ENCODE measurements at regions not wholly inside any gene's neighbourhood (a gene's known extent, or its start where the extent isn't known, plus 50 kb on each side); places are given as distances from the start of the nearest gene placed in this dataset.

DNA sequence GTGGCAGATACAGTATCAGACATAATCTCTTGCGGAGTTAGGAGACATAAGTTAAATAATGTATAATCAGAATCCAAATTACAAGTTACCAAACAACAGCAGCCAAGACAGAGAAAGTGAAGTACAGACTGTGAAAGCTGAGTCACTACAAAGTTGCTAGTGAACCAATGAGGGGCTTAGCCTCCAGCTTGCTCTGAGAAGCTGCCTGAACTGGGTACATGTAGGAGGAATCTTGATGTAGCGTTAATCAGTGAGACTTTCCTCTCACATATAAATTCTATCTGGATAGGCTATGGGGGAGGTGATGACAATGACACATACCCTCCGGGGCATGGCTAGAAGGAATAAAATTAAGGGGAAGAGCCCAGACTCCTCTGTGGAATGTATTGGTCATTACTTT, 1234.3 kb upstream of the DDX18 start:
- intact Hi-C loops (cut with DNase I; ENCODE audit: low total_unique reads) = no loop called here
- ATAC-seq (no peak), DNase-seq (no peak)
- in situ Hi-C loops (cut with MboI; ENCODE audit: low sequenced_read_pairs in 4 of 4) = no loop called here
- no peaks in the 10 kb centered on the region for H3K36me3 ChIP-seq
- no peaks in the 10 kb centered on the region for H3K27me3 ChIP-seq
- no peak for TF ChIP-seq POLR2A (IDR thresholded peaks at IDR 0.05)
- TF ChIP-seq, protein P1, sequence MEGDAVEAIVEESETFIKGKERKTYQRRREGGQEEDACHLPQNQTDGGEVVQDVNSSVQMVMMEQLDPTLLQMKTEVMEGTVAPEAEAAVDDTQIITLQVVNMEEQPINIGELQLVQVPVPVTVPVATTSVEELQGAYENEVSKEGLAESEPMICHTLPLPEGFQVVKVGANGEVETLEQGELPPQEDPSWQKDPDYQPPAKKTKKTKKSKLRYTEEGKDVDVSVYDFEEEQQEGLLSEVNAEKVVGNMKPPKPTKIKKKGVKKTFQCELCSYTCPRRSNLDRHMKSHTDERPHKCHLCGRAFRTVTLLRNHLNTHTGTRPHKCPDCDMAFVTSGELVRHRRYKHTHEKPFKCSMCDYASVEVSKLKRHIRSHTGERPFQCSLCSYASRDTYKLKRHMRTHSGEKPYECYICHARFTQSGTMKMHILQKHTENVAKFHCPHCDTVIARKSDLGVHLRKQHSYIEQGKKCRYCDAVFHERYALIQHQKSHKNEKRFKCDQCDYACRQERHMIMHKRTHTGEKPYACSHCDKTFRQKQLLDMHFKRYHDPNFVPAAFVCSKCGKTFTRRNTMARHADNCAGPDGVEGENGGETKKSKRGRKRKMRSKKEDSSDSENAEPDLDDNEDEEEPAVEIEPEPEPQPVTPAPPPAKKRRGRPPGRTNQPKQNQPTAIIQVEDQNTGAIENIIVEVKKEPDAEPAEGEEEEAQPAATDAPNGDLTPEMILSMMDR (IDR thresholded peaks at IDR 0.05 in 4 of 5, conservative IDR thresholded peaks at IDR 0.05 in 1 of 5) = no peak
- H3K4me3 ChIP-seq = no peak overlapping the region
- no peaks in the 10 kb centered on the region for H3K9me3 ChIP-seq
- H3K27ac ChIP-seq = no peak overlapping the region
- H3K4me1 ChIP-seq = no peaks in the 10 kb centered on the region

DNA sequence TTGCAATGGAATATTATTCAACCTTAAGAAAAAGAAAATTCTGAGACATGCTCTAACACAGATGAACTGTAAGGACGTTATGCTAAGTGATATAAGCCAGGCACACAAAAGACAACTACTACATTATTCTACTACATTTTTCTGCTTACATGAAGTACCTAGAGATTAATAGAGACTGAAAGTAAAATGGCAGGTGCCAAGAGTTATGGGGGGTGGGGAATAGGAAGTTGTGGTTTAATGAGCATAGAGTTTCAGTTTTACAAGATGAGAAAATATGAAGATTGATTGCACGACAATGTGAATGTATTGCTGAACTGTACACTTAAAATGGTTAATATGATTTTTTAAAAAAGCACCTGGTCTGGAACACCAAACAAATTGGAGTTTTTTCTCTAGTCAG, 1231.6 kb upstream of the DDX18 start:
- Histone ChIP-seq H3K9me3 (no peaks in the 10 kb centered on the region), H3K4me1 (no peaks in the 10 kb centered on the region), H3K36me3 (no peaks in the 10 kb centered on the region), H3K27ac (no peak overlapping the region), H3K27me3 (no peaks in the 10 kb centered on the region), H3K4me3 (no peak overlapping the region)
- TF ChIP-seq, protein P1 (IDR thresholded peaks at IDR 0.05 in 4 of 5, conservative IDR thresholded peaks at IDR 0.05 in 1 of 5) = no peak
- no peak for TF ChIP-seq POLR2A (IDR thresholded peaks at IDR 0.05)
- DNase-seq = no peak
- intact Hi-C loops (cut with DNase I; ENCODE audit: low total_unique reads) (no loop called here), in situ Hi-C loops (cut with MboI; ENCODE audit: low sequenced_read_pairs in 4 of 4) (no loop called here)
- no peak for ATAC-seq

DNA sequence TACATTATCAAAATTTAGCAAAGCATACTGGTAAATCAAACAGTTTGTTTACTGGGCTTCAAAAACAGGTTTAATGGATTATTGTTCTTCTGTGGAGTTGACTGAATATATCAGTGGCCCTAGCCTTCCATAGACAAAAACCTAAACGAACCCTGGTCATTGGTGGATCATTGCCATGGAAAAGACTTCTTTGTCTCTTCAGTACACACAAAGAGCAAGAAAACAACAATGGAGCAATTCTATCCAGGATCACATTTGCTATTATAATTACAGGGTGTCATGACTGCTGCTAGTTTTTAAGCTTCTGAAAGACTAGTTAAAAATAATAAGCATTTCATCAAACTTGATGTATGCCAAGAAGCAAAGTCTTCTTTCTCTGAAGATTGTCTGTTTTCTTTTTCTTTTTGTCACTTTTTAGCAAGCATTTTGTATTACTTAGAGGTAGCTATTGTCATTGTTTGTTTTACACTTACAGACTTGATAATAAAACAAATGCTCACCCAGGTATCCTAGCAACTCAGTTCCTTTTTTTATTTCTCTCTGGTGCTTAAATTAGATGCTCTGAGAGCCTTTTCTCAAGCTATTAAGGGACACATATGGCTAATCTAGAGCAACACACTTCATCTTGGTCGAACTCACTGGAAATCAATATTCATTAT, 1228.7 kb upstream of the DDX18 start:
- no peak for DNase-seq
- Histone ChIP-seq H3K27ac (no peak overlapping the region), H3K4me1 (no peaks in the 10 kb centered on the region), H3K27me3 (no peaks in the 10 kb centered on the region), H3K36me3 (no peaks in the 10 kb centered on the region), H3K4me3 (no peak overlapping the region), H3K9me3 (no peaks in the 10 kb centered on the region)
- intact Hi-C loops (cut with DNase I; ENCODE audit: low total_unique reads) = no loop called here
- in situ Hi-C loops (cut with MboI; ENCODE audit: low sequenced_read_pairs in 4 of 4) = no loop called here
- ATAC-seq = no peak
- TF ChIP-seq, protein P1 (IDR thresholded peaks at IDR 0.05 in 4 of 5, conservative IDR thresholded peaks at IDR 0.05 in 1 of 5) = no peak
- TF ChIP-seq POLR2A (IDR thresholded peaks at IDR 0.05) = no peak

DNA sequence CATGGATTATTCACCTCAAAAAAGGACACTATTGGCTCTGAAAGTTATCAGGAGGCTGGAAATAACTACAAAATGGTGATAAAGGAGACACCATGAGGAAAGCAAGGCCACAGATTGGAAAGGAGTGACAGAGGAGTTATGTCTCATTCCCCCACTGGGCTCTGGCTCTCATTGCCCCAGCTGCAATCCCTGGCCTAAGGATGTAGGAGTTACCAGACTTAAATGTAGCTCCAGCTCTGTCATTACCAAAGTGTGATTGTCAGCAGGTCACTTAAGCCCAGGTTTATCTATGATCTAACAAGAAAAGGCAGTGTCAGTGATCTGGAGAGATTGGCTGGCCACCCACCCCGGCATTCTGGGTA, 1228.2 kb upstream of the DDX18 start:
- in situ Hi-C loops (cut with MboI; ENCODE audit: low sequenced_read_pairs in 4 of 4) (no loop called here), intact Hi-C loops (cut with DNase I; ENCODE audit: low total_unique reads) (no loop called here)
- Histone ChIP-seq H3K36me3 (no peaks in the 10 kb centered on the region), H3K27ac (no peak overlapping the region), H3K4me3 (no peak overlapping the region), H3K9me3 (no peaks in the 10 kb centered on the region), H3K27me3 (no peaks in the 10 kb centered on the region), H3K4me1 (no peaks in the 10 kb centered on the region)
- ATAC-seq (no peak), DNase-seq (no peak)
- no peak for TF ChIP-seq POLR2A (IDR thresholded peaks at IDR 0.05)
- TF ChIP-seq, protein P1 (IDR thresholded peaks at IDR 0.05 in 4 of 5, conservative IDR thresholded peaks at IDR 0.05 in 1 of 5) = no peak
